ENCODE measurements at regions not wholly inside any gene's neighbourhood (a gene's known extent, or its start where the extent isn't known, plus 50 kb on each side); places are given as distances from the start of the nearest gene placed in this dataset.
A peak's percentile ranks its signal among the peaks of the same experiment; 100 is the strongest.
"Not testable (repeated sequence)": the region's sequence is repeated elsewhere in the genome, so short reads cannot be mapped to it uniquely, and the experiment has no call there.

DNA sequence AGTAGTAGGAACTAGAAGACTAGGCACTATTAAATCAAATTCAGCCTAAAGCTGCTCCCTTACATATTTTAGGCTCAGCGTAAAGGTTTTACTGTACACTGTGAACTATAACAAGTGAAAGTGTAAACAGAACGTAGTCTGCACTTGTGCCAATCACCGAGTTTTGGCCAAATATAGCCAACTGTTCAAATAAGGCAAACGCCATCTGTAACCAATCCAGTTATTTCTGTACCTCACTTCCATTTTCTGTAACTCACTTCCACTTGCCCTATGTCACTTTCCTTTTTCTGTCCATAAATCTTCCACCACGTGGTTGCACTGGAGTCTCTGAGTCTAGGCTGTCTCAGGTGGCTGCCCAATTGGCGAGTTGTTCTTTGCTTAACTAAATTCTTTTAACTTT, 2132.2 kb downstream of the LRRC4C start:
- TF ChIP-seq POLR2A (IDR thresholded peaks at IDR 0.05): no peak
- TF ChIP-seq CTCF (IDR thresholded peaks at IDR 0.05): no peak
- peak in 1 of 2 donors; percentile 4 for DNase-seq
- Histone ChIP-seq H3K4me1 (no peaks in the 10 kb centered on the region), H3K27ac (no peak overlapping the region), H3K36me3 (no peaks in the 10 kb centered on the region), H3K4me3 (replicated peaks in 1 of 3) (no peak overlapping the region), H3K27me3 (no peaks in the 10 kb centered on the region), H3K9me3 (no peaks in the 10 kb centered on the region)
- 53 to 54% methylated on average over 6 of the region's 6 CpGs for WGBS, 2 donors
- intact Hi-C loops (cut with DNase I): no loop called here

DNA sequence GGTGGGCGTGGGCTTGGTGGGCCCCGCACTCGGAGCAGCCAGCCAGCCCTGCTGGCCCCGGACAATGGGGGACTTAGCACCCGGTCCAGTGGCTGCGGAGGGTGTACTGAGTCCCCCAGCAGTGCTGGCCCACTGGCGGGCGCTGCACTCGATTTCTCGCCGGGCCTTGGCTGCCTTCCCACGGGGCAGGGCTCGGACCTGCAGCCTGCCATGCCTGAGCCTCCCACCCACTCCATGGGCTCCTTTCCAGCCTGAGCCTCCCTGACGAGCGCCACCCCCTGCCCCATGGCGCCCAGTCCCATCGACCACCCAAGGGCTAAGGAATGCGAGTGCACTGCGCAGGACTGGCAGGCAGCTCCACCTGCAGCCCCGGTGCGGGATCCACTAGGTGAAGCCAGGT, 2147.6 kb downstream of the LRRC4C start:
- H3K9me3 ChIP-seq; intact Hi-C loops (cut with DNase I); H3K4me1 ChIP-seq; H3K4me3 ChIP-seq (replicated peaks in 1 of 3); H3K36me3 ChIP-seq; H3K27me3 ChIP-seq; DNase-seq; H3K27ac ChIP-seq: not testable (repeated sequence)
- WGBS, 2 donors: 99% methylated on average over 14 of the region's 21 CpGs; no CpG with 5 or more reads in 1 of the 2 donors

- no peak for TF ChIP-seq POLR2A (IDR thresholded peaks at IDR 0.05)
- no peak for TF ChIP-seq CTCF (IDR thresholded peaks at IDR 0.05)
- Histone ChIP-seq H3K27me3 (no peaks in the 10 kb centered on the region), H3K4me1 (no peaks in the 10 kb centered on the region), H3K27ac (no peak overlapping the region), H3K9me3 (no peaks in the 10 kb centered on the region), H3K4me3 (replicated peaks in 1 of 3) (no peak overlapping the region), H3K36me3 (no peaks in the 10 kb centered on the region)
- 50 to 59% methylated on average over 1 of the region's 1 CpG for WGBS, 2 donors
- no peak for DNase-seq
- intact Hi-C loops (cut with DNase I): no loop called here
These were observed 2154.9 kb downstream of the LRRC4C start for GRCh38 chr11:39304586-39304985.

DNA sequence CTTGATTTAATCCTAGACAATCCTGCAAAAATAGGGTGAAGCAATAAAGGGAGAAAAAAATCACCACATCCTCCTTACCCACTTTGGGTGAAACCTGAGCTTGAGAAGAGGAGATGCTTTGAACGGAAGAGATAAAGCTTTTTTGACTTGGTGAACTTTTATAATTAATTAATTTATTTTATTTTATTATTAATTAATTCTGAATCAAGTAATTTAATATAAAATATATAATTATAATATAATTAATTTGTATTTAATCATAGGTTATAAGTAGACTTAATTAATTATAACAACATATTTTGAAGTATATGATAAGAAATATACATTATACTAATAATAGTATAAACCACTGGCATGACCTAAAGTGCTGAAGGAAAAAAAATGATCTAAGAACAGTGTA, 2164.8 kb downstream of the LRRC4C start:
- no peak for DNase-seq
- no peaks in the 10 kb centered on the region for H3K36me3 ChIP-seq
- 89 to 93% methylated on average over 1 of the region's 1 CpG for WGBS, 2 donors
- H3K4me1 ChIP-seq: no peaks in the 10 kb centered on the region
- intact Hi-C loops (cut with DNase I): no loop called here
- no peak overlapping the region for H3K27ac ChIP-seq
- H3K27me3 ChIP-seq: no peaks in the 10 kb centered on the region
- TF ChIP-seq CTCF (IDR thresholded peaks at IDR 0.05): no peak
- no peak for TF ChIP-seq POLR2A (IDR thresholded peaks at IDR 0.05)
- H3K9me3 ChIP-seq: no peaks in the 10 kb centered on the region
- no peak overlapping the region for H3K4me3 ChIP-seq (replicated peaks in 1 of 3)

- Histone ChIP-seq H3K36me3 (no peaks in the 10 kb centered on the region), H3K4me3 (replicated peaks in 1 of 3) (no peak overlapping the region), H3K4me1 (no peaks in the 10 kb centered on the region), H3K9me3 (no peaks in the 10 kb centered on the region), H3K27me3 (no peaks in the 10 kb centered on the region), H3K27ac (no peak overlapping the region)
- WGBS, 2 donors: 48 to 62% methylated on average over 4 of the region's 4 CpGs
- intact Hi-C loops (cut with DNase I): no loop called here
- DNase-seq: peak; percentile 16 to 31
- TF ChIP-seq POLR2A (IDR thresholded peaks at IDR 0.05) (no peak), CTCF (IDR thresholded peaks at IDR 0.05) (no peak)
These were observed 2171.4 kb downstream of the LRRC4C start for GRCh38 chr11:39288011-39288410.

DNA sequence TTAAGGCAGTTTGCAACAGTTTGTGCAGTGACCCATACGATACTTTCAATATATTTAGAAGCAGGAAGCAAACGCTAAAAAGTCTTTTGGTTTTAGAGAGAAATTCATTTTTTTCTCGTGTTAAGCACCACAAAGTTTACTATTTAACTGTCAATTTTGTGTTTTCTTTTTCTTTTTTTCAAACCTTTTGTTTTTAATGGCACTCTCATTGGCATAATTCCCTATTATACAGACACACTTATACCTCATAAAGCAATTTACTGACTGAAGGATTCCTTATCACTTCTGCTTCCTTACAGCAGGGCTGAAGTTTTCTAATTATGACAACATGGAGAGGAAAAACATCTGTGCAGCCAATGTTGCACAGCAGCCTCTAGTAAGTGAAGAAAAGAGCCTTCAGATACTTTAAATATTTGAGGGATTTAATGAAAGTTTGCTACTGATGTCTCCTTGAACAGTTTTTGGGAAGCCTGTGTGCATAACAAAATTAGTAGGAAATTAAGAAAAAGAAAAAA, 2191.2 kb downstream of the LRRC4C start:
- intact Hi-C loops (cut with DNase I): no loop called here
- Histone ChIP-seq H3K36me3 (no peaks in the 10 kb centered on the region), H3K27ac (no peak overlapping the region), H3K4me3 (replicated peaks in 1 of 3) (no peak overlapping the region), H3K9me3 (no peaks in the 10 kb centered on the region), H3K27me3 (no peaks in the 10 kb centered on the region), H3K4me1 (no peaks in the 10 kb centered on the region)
- no peak for TF ChIP-seq CTCF (IDR thresholded peaks at IDR 0.05)
- no peak for TF ChIP-seq POLR2A (IDR thresholded peaks at IDR 0.05)
- WGBS, 2 donors: 64 to 66% methylated on average over 3 of the region's 3 CpGs
- DNase-seq: no peak
